HG03378 (cell line): ENCODE measurements at regions not wholly inside any gene's neighbourhood (a gene's known extent, or its start where the extent isn't known, plus 50 kb on each side); places are given as distances from the start of the nearest gene placed in this dataset.

Experiments
- ATAC-seq: cut with Tn5 transposase; IDR thresholded peaks from one replicate; pipeline ENCODE4 v1.9.1; 2021; ENCODE audit warnings: mild to moderate bottlenecking, moderate library complexity; ENCODE audit not compliant: unreplicated experiment

DNA sequence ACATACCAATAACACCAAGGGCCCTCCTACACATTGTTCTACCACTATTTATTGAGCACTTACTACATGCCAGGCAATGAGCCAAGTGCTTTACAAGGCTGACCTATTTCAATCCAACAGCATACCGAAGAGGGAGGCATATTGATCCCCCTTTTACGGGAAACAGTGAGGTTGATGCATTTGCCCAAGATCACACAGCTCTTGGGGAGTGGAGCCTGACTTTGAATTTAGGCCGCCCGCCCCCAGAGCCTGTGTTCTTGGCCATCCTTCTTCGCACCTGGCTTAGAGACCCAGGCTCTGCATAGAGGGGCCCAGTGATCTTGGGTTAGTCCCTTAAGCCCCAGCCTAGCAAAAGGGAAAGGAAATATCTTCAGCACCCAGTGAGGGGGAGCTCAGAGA is 158.1 kb upstream of the IER5L start:
- ATAC-seq = no peak

DNA sequence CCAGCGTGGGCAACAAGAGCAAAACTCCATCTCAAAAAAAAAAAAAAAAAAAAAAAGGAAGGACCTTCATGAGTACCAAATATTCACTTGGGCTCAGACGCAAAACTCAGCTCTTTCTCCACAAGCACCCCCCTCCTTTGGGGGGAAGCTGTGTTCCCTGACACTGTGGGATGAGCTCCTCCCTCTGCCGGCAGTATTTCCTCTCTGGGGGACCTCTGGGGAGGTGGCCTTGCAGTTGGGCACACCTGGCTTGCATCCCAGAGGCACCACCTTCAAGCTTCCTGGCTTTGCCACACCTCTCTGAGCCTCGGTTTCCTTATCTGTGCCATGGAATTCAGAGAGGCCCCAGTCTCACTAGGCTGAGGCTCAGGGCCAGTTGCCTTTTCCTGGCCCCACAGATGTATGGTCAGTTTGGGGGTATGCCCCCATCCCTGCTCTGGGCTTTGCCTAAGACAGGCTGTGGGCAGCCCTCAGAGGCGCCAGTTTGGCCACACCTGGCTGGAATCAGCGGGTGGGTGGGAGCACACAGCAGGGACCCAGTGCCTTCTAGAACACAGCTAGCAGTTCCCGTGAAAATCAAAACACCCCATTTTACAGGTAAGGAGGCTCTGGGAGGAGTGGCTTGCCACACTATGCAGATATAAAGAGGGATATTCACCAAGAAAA is 157.5 kb upstream of the IER5L start:
- no peak for ATAC-seq

DNA sequence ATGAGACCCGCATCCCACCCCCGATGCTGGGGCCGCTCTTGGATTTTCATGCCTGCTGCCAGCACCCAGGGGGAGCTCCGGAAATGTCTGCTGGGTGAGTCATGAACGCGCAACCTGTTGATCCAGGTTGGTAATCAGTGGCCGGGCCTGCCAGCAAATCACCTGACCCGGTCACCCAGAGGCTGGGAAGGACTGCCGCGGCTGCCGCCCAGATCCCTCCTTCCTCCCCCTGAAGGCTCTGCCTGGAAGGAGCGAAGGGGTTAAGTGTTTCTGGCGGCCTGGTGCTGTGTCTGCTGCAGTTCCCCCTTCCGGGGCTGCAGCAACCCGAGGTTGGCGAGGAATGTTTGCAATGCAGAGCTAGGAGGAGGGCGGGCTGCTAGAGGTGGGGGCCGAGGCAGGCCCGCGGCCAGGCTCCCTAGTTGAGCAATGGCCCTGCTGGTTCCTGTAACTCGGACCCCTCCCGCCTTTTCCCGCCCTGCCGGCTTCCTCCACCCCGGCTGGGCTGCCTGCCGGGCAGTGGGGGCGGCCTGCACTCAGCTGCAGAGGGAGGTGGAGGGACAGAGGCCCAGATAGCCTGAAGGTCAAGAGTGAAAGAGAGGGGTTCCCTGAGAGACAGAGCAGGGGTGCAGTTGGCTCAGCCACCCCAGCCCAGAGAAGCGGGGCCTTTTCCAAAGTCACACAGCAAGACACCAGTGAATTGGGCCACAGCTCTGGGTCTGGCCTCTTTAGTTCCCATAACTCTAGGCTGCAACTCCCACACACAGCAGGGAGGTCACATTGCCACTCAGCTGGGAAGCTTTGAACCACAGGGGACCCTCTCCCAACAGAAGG is 156.3 kb upstream of the IER5L start:
- ATAC-seq = no peak

DNA sequence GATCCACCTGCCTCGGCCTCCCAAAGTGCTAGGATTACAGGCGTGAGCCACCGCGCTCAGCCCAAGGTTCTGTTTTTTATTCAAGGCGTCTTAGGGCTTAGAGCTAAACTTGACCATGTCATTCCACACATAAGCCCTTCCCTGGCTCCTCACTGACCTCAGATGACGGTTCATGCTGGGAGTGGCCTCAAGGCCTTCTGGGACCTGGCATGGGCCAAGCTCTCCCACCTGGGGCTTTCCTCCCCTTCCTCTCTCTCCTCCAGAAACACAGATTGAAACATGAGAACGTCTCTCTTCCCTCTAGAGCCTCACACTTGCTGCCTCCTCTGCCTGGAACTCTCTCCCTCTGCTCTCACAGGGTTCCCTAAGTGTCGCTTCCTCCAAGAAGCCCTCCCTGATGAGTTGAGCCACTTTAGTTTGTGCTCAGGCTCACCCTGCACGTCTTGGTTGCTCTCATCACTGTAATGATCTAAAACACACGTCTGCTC is 155.6 kb upstream of the IER5L start:
- no peak for ATAC-seq

DNA sequence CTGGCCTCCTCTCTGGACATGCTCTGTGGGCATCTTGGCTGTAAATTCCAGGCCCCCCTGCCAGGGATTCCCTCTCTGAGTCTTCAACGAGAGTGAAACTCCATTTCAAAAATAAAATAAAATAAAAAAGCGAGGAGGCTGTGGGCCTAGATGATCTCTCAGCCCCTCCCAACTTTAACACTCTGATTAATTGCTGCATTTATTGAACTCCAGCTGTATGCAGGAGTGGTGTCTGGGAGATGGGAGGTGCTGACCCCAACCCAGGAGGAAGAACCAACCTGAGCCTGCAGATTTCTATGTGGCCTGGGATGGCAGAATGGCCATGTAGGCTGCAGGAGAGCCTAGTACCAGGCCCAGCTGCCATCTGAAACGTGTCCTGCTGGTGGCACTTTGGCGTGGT is 154.5 kb upstream of the IER5L start:
- ATAC-seq = no peak

DNA sequence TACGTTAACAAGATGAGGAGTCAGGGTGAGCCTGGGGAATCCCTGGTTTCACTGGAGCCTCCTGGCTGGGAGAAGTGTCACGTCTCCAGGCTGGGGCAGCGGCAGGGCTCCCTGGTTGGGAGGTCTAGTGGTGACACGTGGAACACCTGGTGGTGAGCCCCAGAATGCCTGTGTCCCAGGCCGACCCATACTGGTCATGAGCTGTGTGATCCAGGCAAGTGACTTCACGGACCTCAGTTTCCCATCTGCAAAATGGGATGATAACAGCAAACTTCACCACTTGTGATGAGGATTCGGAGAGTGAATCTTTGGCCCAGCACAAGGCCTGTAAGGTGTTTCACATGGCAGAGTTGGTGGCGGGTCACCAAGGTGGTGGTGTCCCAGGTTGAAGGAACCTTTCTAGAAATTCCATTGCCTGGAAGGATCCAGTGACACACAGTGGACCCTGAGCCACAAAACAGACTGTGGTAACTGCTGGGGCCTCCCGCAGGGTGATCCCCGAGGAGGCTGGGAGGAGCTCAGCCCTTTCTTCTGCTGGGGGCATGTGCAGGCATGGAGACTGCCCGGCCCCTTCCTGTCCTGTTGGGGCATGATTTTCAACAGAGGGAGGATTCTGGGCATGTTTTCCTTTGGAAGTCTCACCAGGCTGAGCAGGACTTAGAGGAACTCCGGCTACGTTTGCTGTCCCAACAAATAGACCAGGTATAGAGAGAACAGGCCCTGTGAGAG is 153.9 kb upstream of the IER5L start:
- ATAC-seq = no peak

DNA sequence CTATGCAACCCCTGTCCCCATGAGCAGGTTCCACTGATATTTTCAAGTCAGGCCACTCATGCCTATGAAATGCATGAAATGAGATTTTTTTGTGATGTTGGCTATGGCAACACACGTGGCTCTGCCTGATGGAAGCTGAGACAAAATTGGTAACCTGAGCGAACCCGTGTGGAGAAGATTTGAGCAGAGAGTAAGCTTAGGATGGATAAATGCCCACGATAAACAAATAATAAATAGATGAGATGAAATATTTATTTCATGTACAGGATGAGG is 153.4 kb upstream of the IER5L start:
- ATAC-seq = no peak

DNA sequence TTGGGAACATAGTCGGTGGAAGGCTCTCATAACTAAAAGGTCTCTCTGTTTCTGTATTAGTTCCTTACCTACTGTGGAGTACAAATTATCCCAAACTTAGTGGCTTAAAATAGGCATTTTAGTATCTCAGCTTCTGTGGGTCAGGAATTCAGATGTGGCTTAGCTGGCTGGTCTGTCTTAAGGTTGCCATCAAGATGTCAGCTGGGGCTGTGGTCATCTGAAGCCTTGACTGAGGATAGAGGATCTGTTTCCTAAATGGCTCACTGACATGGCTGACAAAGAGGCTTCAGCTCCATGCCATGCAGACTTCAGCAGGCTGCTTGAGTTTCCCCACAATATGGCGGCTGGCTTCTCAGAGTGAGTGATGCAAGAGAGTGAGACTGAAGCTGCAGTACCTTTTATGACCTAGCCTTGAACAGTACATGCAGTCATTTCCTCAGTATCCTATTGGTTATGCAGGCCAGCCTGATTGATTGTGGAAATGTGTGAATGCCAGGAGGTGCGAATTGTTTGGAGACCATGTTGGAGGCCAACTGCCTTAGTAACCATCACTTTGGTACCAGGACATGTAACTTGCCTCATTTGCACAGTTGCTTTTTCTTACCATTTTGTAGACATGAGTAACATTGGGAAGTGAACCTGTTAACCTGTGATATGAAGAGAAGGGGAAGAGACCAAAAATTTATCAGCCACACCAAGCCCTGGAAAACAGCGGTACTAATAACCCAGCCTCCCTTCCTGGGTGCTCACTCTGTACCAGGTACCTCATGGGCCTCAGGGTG is 152.8 kb upstream of the IER5L start:
- ATAC-seq = no peak

DNA sequence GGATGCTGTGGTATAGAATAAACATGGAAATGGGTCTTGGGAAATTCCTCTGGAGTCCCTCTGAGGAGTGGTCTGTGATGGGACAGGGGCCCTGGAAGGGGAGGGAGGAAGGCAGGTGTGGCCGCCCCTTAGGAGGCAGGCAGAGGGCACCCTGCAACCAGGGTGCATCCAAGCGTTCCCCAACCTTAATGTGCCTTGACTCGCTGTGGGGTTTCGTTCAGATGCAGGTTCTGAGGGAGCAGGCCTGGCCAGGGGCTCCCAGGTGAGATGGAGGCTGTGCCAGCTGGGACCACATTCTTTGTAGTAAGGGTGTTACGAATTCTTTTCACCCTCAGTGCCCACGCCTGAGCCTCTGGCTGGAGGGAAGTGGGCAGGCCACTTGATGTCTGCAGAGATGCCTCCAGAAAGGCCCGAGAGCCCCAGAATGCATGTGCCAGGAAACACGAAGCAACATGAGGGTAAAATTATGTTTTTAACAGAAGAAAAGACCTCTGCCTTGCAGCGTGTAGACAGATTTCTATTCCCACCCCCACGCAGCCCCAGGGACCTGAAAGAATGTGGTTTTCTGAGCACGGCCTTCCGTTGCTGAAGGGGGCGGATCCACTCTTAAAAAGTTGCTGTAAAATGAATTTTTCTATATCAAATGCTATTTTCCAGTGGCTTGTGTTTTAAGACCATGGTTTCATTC is 150.4 kb upstream of the IER5L start:
- no peak for ATAC-seq

DNA sequence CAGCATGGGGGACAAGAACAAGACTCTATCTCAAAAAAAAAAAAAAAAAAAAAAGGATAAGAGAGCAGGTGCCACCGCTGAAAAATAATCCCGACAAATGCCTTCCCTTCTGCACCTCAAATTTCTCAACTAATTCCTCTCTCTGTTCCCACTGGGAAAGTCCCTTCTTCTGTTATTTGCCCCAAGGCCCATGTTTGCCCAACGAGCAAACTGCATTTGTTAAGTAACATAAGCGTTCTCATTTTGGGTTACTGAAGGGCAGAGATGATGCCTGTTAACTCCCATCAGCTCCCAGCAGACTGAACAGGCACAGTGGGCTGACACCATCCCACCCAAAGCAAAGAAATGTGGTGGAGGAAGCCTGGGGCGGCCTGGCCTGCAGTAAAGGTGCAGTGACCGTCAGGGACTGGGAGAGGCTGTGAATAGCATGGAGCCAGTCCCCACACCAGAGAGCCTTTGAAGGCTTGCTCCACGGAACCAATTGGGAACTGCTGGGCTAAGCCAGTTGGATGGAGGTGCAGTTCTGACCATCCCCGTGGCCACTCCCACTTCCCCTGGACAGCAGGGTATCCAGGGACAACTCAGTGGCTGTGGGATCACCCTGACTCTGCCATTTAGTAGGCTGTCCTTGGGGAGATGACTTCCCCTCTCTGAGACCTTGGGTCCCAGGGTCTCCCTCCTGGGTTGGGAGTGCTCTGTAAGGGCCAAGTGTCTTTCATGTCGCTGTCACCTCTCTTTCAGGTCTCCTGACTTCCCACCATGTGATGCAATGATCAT is 149.7 kb upstream of the IER5L start:
- ATAC-seq = no peak

DNA sequence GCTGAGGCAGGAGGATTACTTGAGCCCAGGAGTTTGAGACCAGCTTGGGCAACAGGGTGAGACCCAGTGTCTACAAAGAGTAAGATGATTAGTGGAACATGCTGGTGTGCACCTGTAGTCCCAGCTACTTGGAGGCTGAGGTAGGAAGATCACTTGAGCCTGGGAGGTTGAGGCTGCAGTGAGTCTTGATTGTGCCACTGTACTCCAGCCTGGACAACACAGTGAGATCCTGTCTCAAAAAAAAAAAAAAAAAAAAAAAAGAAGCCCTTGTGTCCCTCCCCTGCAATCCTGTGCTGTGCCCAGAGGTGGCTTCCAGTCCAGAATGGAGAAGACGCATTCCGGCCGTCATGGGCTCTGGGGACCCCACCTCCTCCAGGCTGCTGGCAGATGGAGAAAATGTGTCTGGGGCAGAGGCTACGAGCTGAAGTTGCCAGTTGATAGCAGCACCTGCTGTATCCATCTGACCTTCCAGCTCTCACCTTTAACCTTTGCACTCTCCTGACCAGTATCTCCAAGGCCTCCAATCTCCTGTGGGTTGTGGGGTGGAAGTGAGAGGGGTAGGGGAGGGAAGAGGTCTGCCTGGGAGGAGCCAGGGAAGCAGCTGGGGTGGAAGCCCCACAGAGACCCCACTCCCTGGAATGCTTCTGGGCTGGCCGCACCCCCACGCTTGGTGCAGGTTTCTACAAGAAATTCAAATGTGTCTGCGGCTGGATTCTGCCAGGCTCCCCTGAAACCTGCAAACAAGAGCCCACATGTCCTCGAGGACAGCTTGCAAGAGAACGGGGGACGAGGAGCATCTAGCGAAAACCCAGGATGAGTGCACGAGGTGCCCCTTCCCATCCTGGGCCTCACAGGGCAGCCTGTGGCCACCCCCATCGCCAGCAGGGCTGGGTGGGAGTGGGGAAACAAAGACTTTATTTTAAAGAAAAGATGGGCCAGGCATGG is 148.3 kb upstream of the IER5L start:
- no peak for ATAC-seq

DNA sequence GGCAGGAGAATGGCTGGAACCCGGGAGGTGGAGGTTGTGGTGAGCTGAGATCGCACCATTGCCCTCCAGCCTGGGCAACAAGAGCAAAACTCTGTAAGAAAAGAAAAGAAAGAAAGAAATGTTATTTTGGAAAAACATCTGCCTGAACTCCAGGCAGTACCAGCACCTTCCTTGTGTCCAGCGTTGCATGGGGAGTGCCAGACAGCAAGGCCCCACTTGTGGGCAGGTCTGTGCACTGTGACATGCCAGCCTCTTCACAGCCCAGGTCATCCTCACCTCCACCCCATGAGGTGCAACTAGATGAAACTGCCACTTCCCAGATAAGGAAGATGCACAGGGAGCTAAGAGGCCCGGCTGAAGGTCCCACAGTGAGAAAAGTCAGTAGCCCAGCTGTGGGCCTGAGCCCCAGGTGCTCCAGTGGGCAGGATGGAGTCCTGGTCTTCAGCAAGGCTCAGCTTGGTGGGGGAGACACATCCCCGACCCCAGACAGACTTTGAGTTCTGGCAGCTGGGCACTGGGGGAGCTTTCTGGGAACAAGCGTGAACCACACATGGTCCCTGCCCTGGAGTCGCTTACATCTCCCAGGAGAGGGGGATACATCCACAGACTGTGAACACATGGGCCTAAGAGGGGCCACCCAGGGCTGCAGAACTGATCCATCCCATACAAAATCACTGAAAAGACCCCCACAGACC is 146.9 kb upstream of the IER5L start:
- ATAC-seq = no peak

DNA sequence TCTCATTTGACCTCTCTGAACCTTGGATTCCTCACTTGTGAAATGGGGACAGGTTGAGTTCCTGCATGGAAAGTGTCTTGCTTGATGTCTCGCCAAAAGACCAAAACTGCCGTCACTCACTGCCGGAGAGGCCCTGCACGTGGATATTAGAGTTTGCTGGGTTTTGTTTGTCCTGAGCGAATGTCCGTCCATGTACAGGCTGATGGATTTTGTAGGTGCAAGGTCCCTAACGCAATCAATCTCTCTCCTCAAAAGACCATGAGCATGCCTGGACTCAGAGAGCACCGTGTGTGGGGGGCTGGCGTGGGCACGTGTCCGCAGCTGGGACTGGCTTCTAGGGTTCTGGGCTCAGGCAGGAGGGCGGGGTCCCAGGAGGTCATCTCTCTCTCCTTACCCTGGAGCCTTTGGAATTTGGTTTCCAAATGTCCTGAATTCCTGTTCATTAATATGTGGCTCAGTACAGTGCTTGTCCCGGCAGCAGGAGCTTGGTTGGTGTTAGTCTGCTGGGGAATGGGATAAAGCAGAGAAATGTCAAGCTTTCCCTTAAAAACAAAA is 146.0 kb upstream of the IER5L start:
- ATAC-seq = no peak

DNA sequence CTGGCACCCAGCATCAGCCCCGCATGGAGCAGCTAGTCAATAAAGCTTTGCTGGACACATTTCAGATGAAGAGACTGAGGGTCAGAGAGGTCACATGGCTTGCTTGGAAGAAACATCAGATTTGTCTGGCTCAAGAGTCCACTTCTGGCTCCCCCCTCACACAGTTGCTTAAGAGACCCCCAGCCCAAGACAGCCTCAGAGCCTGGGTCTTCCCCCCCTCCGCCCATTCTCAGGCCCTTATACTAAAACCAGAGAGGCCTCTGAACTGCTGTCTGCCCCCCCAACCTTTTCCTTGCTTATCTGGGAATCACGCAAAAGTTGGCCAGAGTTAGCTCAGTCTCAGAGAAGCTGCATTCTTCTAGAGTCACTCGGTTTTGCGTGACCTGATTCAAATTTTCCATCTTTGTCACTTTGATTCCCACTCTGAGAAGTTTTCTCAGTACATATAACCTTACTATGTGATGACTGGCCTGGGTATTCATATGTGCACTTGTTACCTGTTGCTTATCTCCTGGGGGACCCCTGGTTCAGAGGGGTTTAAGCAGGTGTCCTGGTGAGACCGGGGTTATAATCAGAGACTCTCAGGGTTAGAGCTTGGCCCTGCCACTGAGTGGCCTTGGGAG is 145.4 kb upstream of the IER5L start:
- no peak for ATAC-seq

DNA sequence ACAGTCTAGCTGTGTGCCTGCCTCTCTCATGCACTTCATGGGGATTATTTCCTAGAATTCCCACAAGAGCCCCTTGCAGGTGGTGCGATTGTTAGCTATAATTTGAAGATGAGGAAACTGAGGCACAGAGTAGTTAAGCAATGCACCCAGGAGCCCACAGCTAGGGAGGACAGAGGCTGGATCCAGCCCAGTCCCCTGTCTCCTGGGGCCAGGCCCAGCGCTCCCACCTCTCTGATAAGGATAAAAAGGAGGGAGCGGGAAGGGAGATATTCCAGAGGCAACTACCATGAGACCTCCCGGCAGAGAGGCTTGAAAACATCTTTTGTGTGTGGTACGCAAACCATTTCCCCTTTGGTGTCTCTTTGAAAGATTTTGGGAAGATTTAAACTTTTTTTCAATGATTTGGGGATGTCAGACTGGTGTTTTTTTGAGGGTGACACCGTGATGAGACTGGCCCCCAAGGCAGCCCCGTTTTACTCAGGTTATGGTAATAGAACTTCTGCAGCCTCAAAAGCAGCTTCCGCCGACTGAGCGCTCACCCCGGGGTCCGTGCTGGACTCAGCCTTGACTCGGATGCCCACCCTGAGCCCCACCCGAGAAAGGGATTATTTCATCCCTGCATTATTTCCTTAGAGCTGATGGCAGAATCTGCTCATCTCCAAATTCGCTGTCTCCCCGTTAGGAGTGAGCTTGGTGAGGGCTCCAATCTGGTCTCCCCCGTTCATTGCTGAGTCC is 144.7 kb upstream of the IER5L start:
- no peak for ATAC-seq

DNA sequence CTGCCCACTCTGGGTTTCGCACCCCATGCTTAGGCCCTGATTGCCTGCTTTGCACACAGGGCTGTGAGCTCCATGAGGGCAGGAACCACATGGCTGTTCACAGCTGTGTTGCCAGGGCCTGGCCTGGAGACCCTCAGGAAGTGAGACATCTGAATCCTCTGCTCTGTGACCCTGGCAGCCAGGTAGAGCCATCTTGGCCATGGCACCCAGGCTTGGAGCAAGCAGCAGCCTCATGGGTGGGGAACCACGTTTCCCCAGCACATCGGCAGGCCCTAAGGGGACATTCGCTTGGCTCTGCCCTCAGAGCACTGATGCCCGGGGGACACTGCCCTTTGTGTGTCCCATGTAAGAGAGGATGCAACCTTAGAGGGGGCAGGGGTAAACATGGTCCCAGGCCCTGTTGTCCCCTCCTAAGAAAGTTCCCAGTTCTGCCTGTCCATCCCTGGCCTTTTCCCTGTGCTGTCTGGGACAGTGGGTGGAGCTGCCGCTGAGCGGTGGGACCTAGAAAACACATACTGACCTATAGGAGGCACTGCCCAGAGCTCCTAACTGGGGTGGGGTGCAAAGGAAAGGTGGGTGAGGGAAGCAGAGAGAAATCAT is 144.1 kb upstream of the IER5L start:
- ATAC-seq = no peak
